Chondrocyte (in vitro differentiated cells): ENCODE measurements at regions not wholly inside any gene's neighbourhood (a gene's known extent, or its start where the extent isn't known, plus 50 kb on each side); places are given as distances from the start of the nearest gene placed in this dataset.

Experiments
- DNase-seq: peaks from one replicate; pipeline ENCODE4 v3.0.0; 2021; ENCODE audit warnings: mixed read lengths, low spot score
- H3K27ac Mint-ChIP-seq: one replicate; pipeline ENCODE4 v1.8.0; 2021; ENCODE audit warnings: mild to moderate bottlenecking, moderate library complexity, mixed read lengths; ENCODE audit not compliant: unreplicated experiment
- H3K27me3 Mint-ChIP-seq: 2 replicates; pipeline ENCODE4 v1.8.0; 2021; ENCODE audit warnings: low read depth, mixed read lengths
- H3K36me3 Mint-ChIP-seq: 2 replicates; pipeline ENCODE4 v1.8.0; 2021; ENCODE audit warnings: low read depth, mixed read lengths
- H3K4me1 Mint-ChIP-seq: 2 replicates; pipeline ENCODE4 v1.8.0; 2021; ENCODE audit warnings: low read depth, mild to moderate bottlenecking, mixed read lengths
- H3K4me3 Mint-ChIP-seq: one replicate; pipeline ENCODE4 v1.8.0; 2021; ENCODE audit warnings: mild to moderate bottlenecking, moderate library complexity, mixed read lengths; ENCODE audit not compliant: unreplicated experiment
- H3K9me3 Mint-ChIP-seq: 2 replicates; pipeline ENCODE4 v1.8.0; 2021; ENCODE audit warnings: low read depth, mixed read lengths
- CTCF ChIP-seq: fragments of 200-600 bp; sonication (generic); IDR thresholded peaks from 2 replicates; pipeline ENCODE4 v1.5.0; 2021; ENCODE audit warnings: antibody characterized with exemption, mild to moderate bottlenecking, moderate library complexity

DNA sequence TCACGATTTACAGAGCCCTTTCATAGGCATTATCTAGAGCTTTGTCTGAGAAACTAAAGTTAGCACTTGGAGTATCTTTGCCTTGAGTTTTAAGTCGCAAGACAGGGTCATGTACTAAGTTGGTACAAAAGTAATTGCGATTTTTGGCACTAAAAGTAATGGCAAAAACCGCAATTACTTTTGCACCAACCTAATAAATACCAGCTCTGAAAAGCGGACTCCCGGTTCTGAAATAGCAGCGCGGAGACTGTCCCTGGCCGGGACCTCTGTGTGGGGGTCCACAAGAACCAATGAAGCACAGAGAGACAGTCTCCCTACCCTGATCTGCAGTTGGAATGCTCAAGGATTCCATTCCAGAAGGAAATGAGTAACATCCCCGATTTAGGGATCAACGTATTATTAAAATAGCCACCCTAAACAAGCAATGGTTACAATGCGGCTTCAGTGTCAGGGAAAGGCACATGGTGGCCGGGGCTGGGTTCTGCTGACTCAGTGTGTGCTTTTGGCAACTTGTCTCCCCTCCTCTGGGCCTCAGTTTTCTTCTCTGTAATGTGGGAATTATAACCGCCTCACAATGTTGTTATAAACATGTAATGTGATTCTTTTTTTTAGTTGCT is 150.3 kb upstream of the MCTP2 start:
- peaks cover 51% of the 10 kb centered on the region for H3K4me1 Mint-ChIP-seq
- no peaks in the 10 kb centered on the region for H3K9me3 Mint-ChIP-seq
- H3K27me3 Mint-ChIP-seq: no peaks in the 10 kb centered on the region
- H3K36me3 Mint-ChIP-seq: no peaks in the 10 kb centered on the region
- H3K4me3 Mint-ChIP-seq: no peak overlapping the region
- no peak for DNase-seq
- no peak for TF ChIP-seq CTCF
- H3K27ac Mint-ChIP-seq: no peak overlapping the region

GRCh38 chr15:94080416-94080815 is 150.9 kb upstream of the MCTP2 start:
- no peaks in the 10 kb centered on the region for H3K27me3 Mint-ChIP-seq
- TF ChIP-seq CTCF: no peak
- no peak overlapping the region for H3K4me3 Mint-ChIP-seq
- peaks cover 50% of the 10 kb centered on the region for H3K4me1 Mint-ChIP-seq
- H3K36me3 Mint-ChIP-seq: no peaks in the 10 kb centered on the region
- no peak for DNase-seq
- H3K27ac Mint-ChIP-seq: peak overlapping the region; percentile 34
- H3K9me3 Mint-ChIP-seq: no peaks in the 10 kb centered on the region

DNA sequence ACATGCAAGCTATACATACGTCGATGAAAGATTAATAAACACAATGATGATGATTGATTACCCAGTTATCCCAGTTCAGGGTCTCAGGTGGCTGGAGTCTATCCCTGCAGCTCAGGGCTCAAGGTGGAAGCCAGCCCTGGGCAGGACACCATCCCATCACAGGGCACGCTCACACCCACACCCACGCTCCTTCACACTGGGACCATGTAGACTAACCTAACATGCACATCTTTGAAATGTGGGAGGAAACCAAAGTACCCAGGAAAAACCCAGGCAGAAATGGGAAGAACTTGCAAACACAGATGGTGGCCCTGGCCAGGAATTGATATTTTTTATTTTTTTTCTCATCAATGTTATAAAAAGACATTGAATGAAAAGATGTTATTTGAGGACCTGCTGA is 151.4 kb upstream of the MCTP2 start:
- no peak for DNase-seq
- H3K27me3 Mint-ChIP-seq: no peaks in the 10 kb centered on the region

GRCh38 chr15:94079459-94079858 is 151.9 kb upstream of the MCTP2 start:
- no peak for DNase-seq
- H3K27ac Mint-ChIP-seq: no peak overlapping the region
- H3K36me3 Mint-ChIP-seq: no peaks in the 10 kb centered on the region
- peaks cover 50% of the 10 kb centered on the region for H3K4me1 Mint-ChIP-seq
- no peak overlapping the region for H3K4me3 Mint-ChIP-seq
- H3K9me3 Mint-ChIP-seq: no peaks in the 10 kb centered on the region
- TF ChIP-seq CTCF: no peak
- H3K27me3 Mint-ChIP-seq: no peaks in the 10 kb centered on the region

More for the DNA sequence above, 151.4 kb upstream of the MCTP2 start:
- no peak for TF ChIP-seq CTCF
- Mint-ChIP-seq H3K27ac (no peak overlapping the region), H3K9me3 (no peaks in the 10 kb centered on the region), H3K36me3 (no peaks in the 10 kb centered on the region), H3K4me1 (peaks cover 50% of the 10 kb centered on the region), H3K4me3 (no peak overlapping the region)

DNA sequence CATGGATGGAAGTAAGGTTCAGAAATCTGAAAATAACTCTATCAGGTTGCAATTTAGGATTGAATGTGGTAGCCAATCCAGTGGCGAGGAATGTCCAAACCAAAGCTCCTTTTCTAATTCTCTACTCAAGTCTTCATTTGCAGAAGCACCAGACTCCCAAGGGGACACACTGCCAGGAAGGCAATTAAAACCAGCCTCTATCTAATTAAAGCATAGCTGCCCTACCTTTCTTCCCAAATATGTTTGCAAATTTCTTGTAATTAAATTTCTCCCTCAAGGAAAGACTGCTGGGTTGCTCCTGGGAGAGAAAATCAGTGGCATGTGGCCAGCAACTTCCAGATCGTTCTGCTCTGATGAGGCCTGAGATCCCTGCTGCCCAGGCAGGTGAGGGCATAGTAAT is 153.4 kb upstream of the MCTP2 start:
- no peaks in the 10 kb centered on the region for H3K9me3 Mint-ChIP-seq
- TF ChIP-seq CTCF: no peak
- peaks cover 35% of the 10 kb centered on the region for H3K4me1 Mint-ChIP-seq
- no peaks in the 10 kb centered on the region for H3K36me3 Mint-ChIP-seq
- H3K27me3 Mint-ChIP-seq: no peaks in the 10 kb centered on the region
- DNase-seq: no peak
- H3K4me3 Mint-ChIP-seq: no peak overlapping the region
- H3K27ac Mint-ChIP-seq: no peak overlapping the region
